SK-N-SH (cell line): ENCODE measurements at regions not wholly inside any gene's neighbourhood (a gene's known extent, or its start where the extent isn't known, plus 50 kb on each side); places are given as distances from the start of the nearest gene placed in this dataset.

Experiments used
- GABPA ChIP-seq: IDR thresholded peaks from 2 replicates; pipeline ENCODE4 v1.4.0; 2012; ENCODE audit warnings: low read depth, mild to moderate bottlenecking
- RFX5 ChIP-seq: IDR thresholded peaks from 2 replicates; pipeline ENCODE4 v1.6.1; 2012; ENCODE audit warnings: mild to moderate bottlenecking, improper control_type of control experiment, low read length

DNA sequence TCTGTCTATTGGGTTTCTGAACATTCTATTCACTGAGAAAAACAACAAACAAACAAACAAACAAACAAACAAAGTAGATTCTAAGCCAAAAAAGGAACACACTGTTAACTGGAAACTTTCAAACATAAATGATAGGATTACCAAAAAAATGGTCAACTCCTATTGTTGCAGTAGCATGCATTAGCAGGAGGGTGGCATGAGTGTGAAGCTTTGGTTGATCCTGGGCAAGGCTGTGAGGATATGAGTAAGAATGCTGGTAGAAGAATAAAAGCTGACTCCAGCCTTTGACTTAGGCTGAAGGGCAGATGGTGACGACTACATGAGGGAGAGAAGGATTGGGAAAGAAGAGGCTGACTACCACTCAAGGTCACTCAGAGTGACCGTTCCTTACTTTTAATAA is 810.3 kb downstream of the VGLL3 start:
- TF ChIP-seq RFX5 (no peak), GABPA (no peak)
